H1 (cell line): ENCODE measurements at regions not wholly inside any gene's neighbourhood (a gene's known extent, or its start where the extent isn't known, plus 50 kb on each side); places are given as distances from the start of the nearest gene placed in this dataset.

Source experiments
- CTCF ChIA-PET: fragments of 300-600 bp; sonication (Branson Sonifier 250); formaldehyde crosslinking; loops from one replicate; lab custom pipeline; 2021; ENCODE audit not compliant: partially characterized antibody; lab: Charles Lee
- POLR2A ChIA-PET: fragments of 300-600 bp; sonication (Branson Sonifier 250); formaldehyde crosslinking; loops from one replicate; lab custom pipeline; 2021; ENCODE audit warnings: inconsistent platforms; ENCODE audit not compliant: partially characterized antibody; lab: Charles Lee
- DNase-seq, 2 experiments: peaks; one replicate each; pipeline versions ENCODE4 v3.0.0 to v3.0.0-alpha.2; 2010 to 2022; ENCODE audit warnings: low spot score in 2 of 2, low read depth in 1 of 2, mixed read lengths in 1 of 2
- FAIRE-seq: peaks from 2 replicates; lab custom pipeline; 2011; peaks lifted over from hg19 to GRCh38; lab: Jason Lieb, UNC
- H2AFZ ChIP-seq: 2 replicates; pipeline ENCODE4 v1.8.1; 2012; ENCODE audit warnings: low read length, inconsistent platforms
- H2AK5ac ChIP-seq: 2 replicates; pipeline ENCODE4 v1.6.1; 2013; ENCODE audit warnings: low read depth, low read length
- H2BK120ac ChIP-seq: replicated peaks from 2 replicates; pipeline ENCODE3; 2013; ENCODE audit warnings: low read depth, low read length, inconsistent platforms
- H2BK12ac ChIP-seq: 2 replicates; pipeline ENCODE4 v1.6.1; 2013; ENCODE audit warnings: low read depth, low read length
- H2BK15ac ChIP-seq: 2 replicates; pipeline ENCODE4 v1.6.1; 2013; ENCODE audit warnings: low read length
- H2BK20ac ChIP-seq: 2 replicates; pipeline ENCODE4 v1.6.1; 2013; ENCODE audit warnings: low read length
- H2BK5ac ChIP-seq: 2 replicates; pipeline ENCODE4 v1.6.1; 2013; ENCODE audit warnings: low read depth, low read length
- H3K14ac ChIP-seq: 2 replicates; pipeline ENCODE4 v1.6.1; 2013; ENCODE audit warnings: inconsistent platforms; ENCODE audit not compliant: insufficient read length
- H3K18ac ChIP-seq: 2 replicates; pipeline ENCODE4 v1.6.1; 2013; ENCODE audit warnings: low read length; ENCODE audit errors: extremely low read depth
- H3K23ac ChIP-seq: 2 replicates; pipeline ENCODE4 v1.6.1; 2013; ENCODE audit warnings: inconsistent platforms; ENCODE audit not compliant: insufficient read length
- H3K23me2 ChIP-seq: 2 replicates; pipeline ENCODE4 v1.6.1; 2013; ENCODE audit warnings: low read depth, low read length
- H3K27ac ChIP-seq: 2 replicates; pipeline ENCODE4 v1.6.1; 2011; ENCODE audit warnings: low read depth, low read length, inconsistent platforms
- H3K27me3 ChIP-seq, 4 experiments: replicated peaks in 1 of 4; 1 replicate in 1 of 4; 2 replicates in 3 of 4; pipeline versions ENCODE4 v1.6.1 to v1.8.1; 2011 to 2013; ENCODE audit warnings: low read length in 3 of 4, mild to moderate bottlenecking in 3 of 4, inconsistent platforms in 2 of 4, mixed read lengths in 2 of 4, moderate library complexity in 1 of 4; ENCODE audit not compliant: control insufficient read depth in 3 of 4, insufficient read depth in 3 of 4; ENCODE audit errors: extremely low read depth in 1 of 4
- H3K36me3 ChIP-seq, 4 experiments: 2 replicates each; pipeline versions ENCODE4 v1.6.1 to v1.8.1; 2011 to 2013; ENCODE audit warnings: mild to moderate bottlenecking in 4 of 4, low read length in 3 of 4, moderate library complexity in 2 of 4, control low read depth in 1 of 4, inconsistent platforms in 1 of 4; ENCODE audit not compliant: insufficient read depth in 4 of 4, control insufficient read depth in 2 of 4
- H3K4ac ChIP-seq: replicated peaks from 2 replicates; pipeline ENCODE3; 2013; ENCODE audit warnings: low read length, low read depth, mixed read lengths, inconsistent platforms; ENCODE audit not compliant: insufficient read length
- H3K4me1 ChIP-seq, 4 experiments: replicated peaks in 1 of 4; 1 replicate in 1 of 4; 2 replicates in 3 of 4; pipeline versions ENCODE4 v1.6.1 to v1.8.1; 2011 to 2013; ENCODE audit warnings: low read length in 3 of 4, inconsistent platforms in 2 of 4, mixed read lengths in 1 of 4; ENCODE audit not compliant: insufficient read depth in 4 of 4, control insufficient read depth in 3 of 4
- H3K4me2 ChIP-seq, 2 experiments: 2 replicates each; pipeline versions ENCODE4 v1.6.1 to v1.8.1; 2011 to 2013; ENCODE audit warnings: low read depth in 2 of 2, low read length in 2 of 2, control low read depth in 1 of 2, inconsistent platforms in 1 of 2, mild to moderate bottlenecking in 1 of 2; ENCODE audit not compliant: insufficient read depth in 1 of 2
- H3K4me3 ChIP-seq, 4 experiments: fragments of 200-600, 300-600 bp in 1 of 4; sonication (generic), shearing (Covaris generic), sonication (Bioruptor Twin) in 1 of 4; 2 replicates each; pipeline versions ENCODE4 v1.5.1 to v1.8.1; 2011 to 2016; ENCODE audit warnings: low read length in 4 of 4, low read depth in 3 of 4, control low read depth in 2 of 4, inconsistent platforms in 2 of 4, mild to moderate bottlenecking in 2 of 4, mixed read lengths in 1 of 4, moderate library complexity in 1 of 4; ENCODE audit not compliant: insufficient read depth in 2 of 4; ENCODE audit errors: extremely low read depth in 1 of 4
- H3K56ac ChIP-seq: replicated peaks from 2 replicates; pipeline ENCODE3; 2013; ENCODE audit warnings: low read depth, mild to moderate bottlenecking, mixed read lengths, low read length, inconsistent platforms; ENCODE audit not compliant: insufficient read length
- H3K79me1 ChIP-seq: 2 replicates; pipeline ENCODE4 v1.6.1; 2013; ENCODE audit warnings: low read depth, low read length, control low read depth
- H3K79me2 ChIP-seq, 2 experiments: 2 replicates each; pipeline versions ENCODE4 v1.6.1 to v1.8.1; 2012 to 2013; ENCODE audit warnings: low read length in 2 of 2, mild to moderate bottlenecking in 2 of 2, inconsistent platforms in 1 of 2; ENCODE audit not compliant: insufficient read depth in 2 of 2, control insufficient read depth in 1 of 2
- H3K9ac ChIP-seq, 4 experiments: replicated peaks in 1 of 4; 1 replicate in 1 of 4; 2 replicates in 3 of 4; pipeline versions ENCODE4 v1.6.1 to v1.8.1; 2011 to 2013; ENCODE audit warnings: low read depth in 3 of 4, low read length in 3 of 4, control low read depth in 2 of 4, mild to moderate bottlenecking in 2 of 4, moderate library complexity in 2 of 4, inconsistent platforms in 1 of 4; ENCODE audit errors: extremely low read depth in 1 of 4
- H3K9me3 ChIP-seq, 2 experiments: 2 replicates each; pipeline versions ENCODE4 v1.6.1 to v1.8.1; 2012 to 2013; ENCODE audit warnings: mild to moderate bottlenecking in 2 of 2, moderate library complexity in 2 of 2, control low read depth in 1 of 2, inconsistent platforms in 1 of 2, low read depth in 1 of 2, low read length in 1 of 2, mixed read lengths in 1 of 2; ENCODE audit not compliant: insufficient read depth in 2 of 2
- H4K20me1 ChIP-seq, 2 experiments: replicated peaks in 1 of 2; 2 replicates each; pipeline versions ENCODE3 to v1.8.1; 2011 to 2013; ENCODE audit warnings: inconsistent platforms in 2 of 2, low read length in 2 of 2, mild to moderate bottlenecking in 1 of 2; ENCODE audit not compliant: insufficient read depth in 2 of 2, control insufficient read depth in 1 of 2
- H4K5ac ChIP-seq: 2 replicates; pipeline ENCODE4 v1.6.1; 2013; ENCODE audit warnings: low read length, low read depth, mixed read lengths, inconsistent platforms; ENCODE audit not compliant: insufficient read length
- H4K8ac ChIP-seq: 2 replicates; pipeline ENCODE4 v1.8.0; 2013; ENCODE audit warnings: mild to moderate bottlenecking, moderate library complexity, low read length, inconsistent platforms; ENCODE audit not compliant: insufficient read depth; ENCODE audit errors: extremely low read depth
- H4K91ac ChIP-seq: replicated peaks from 2 replicates; pipeline ENCODE3; 2013; ENCODE audit warnings: low read length, mixed read lengths, inconsistent platforms; ENCODE audit not compliant: insufficient read length
- BCL11A ChIP-seq, 2 experiments: IDR thresholded peaks; one replicate each; pipeline ENCODE4 v1.6.1; 2011; ENCODE audit warnings: low read depth in 2 of 2, low read length in 2 of 2, mild to moderate bottlenecking in 2 of 2
- CHD1 ChIP-seq: IDR thresholded peaks from 2 replicates; pipeline ENCODE4 v1.6.1; 2012; ENCODE audit warnings: low read depth, low read length, improper control_type of control experiment
- HDAC2 ChIP-seq, 2 experiments: fragments of 300-600 bp in 1 of 2; sonication (generic) in 1 of 2; IDR thresholded peaks; 2 replicates each; pipeline ENCODE4 v1.6.1; 2011 to 2012; ENCODE audit warnings: low read depth in 2 of 2, low read length in 2 of 2, mild to moderate bottlenecking in 2 of 2, moderate library complexity in 2 of 2, borderline replicate concordance in 1 of 2, inconsistent platforms in 1 of 2
- NRF1 ChIP-seq: IDR thresholded peaks from 2 replicates; pipeline ENCODE4 v1.6.1; 2011; ENCODE audit warnings: mild to moderate bottlenecking, low read depth, low read length, improper control_type of control experiment
- PHF8 ChIP-seq: fragments of 200-600 bp; sonication (generic); conservative IDR thresholded peaks from 2 replicates; pipeline ENCODE4 v1.7.1; 2012; ENCODE audit warnings: low read depth, mild to moderate bottlenecking, inconsistent platforms, low read length, moderate library complexity
- SUZ12 ChIP-seq: fragments of 200-600 bp; sonication (generic); IDR thresholded peaks from 2 replicates; pipeline ENCODE4 v1.6.1; 2012; ENCODE audit warnings: mild to moderate bottlenecking, inconsistent platforms, low read length, moderate library complexity, mixed read lengths
- WGBS, 2 experiments: shearing (Covaris generic) in 1 of 2; methylation state at CpG; one replicate each; pipeline versions ENCODE4 v1.1.6 to v1.1.7; 2013 to 2015; ENCODE audit warnings: low lambda C conversion rate in 2 of 2, mixed read lengths in 2 of 2, inconsistent platforms in 1 of 2, low coverage in 1 of 2, missing lambda C conversion rate in 1 of 2; ENCODE audit not compliant: insufficient replicate concordance in 2 of 2, insufficient coverage in 1 of 2, insufficient read length in 1 of 2; ENCODE audit errors: extremely low coverage in 1 of 2, missing lambda C conversion rate in 1 of 2; 5-methylcytosine and 5-hydroxymethylcytosine counted together

- FAIRE-seq: no peak
- Histone ChIP-seq H2BK12ac (no peak overlapping the region), H3K27ac (no peak overlapping the region), H2BK15ac (no peak overlapping the region), H3K4me3 (no peak overlapping the region), H2BK5ac (no peak overlapping the region), H2BK120ac (no peak overlapping the region), H4K8ac (no peak overlapping the region), H3K79me1 (no peaks in the 10 kb centered on the region), H3K4ac (no peak overlapping the region), H3K79me2 (no peaks in the 10 kb centered on the region), H3K9me3 (0 out of 4 replicates have a peak, but pooled peaks cover 0 to 2% of the 10 kb centered on the region in 2 experiments), H2AK5ac (no peak overlapping the region), H4K5ac (no peak overlapping the region), H3K18ac (no peak overlapping the region), H3K36me3 (no peaks in the 10 kb centered on the region), H2BK20ac (no peak overlapping the region), H3K4me1 (no peaks in the 10 kb centered on the region), H3K23ac (no peak overlapping the region), H3K23me2 (no peaks in the 10 kb centered on the region), H3K14ac (no peak overlapping the region), H3K9ac (no peak overlapping the region), H4K91ac (no peak overlapping the region), H3K56ac (no peak overlapping the region), H4K20me1 (no peaks in the 10 kb centered on the region), H3K4me2 (no peak overlapping the region), H2AFZ (0 out of 2 replicates have a peak overlapping the region, but pooled peaks have one; percentile 33), H3K27me3 (no peaks in the 10 kb centered on the region)
- ChIA-PET CTCF (no interaction called here), POLR2A (no interaction called here)
- no peak for DNase-seq
- no peak for TF ChIP-seq PHF8
- TF ChIP-seq BCL11A (IDR thresholded peaks at IDR 0.05; ENCODE audit: low read depth in 2 of 2, low read length in 2 of 2): no peak
- no peak for TF ChIP-seq SUZ12
- no peak for TF ChIP-seq CHD1
- TF ChIP-seq HDAC2 (IDR thresholded peaks at IDR 0.05; ENCODE audit: borderline replicate concordance in 1 of 2, low read depth in 2 of 2, low read length in 2 of 2): no peak
- no peak for TF ChIP-seq NRF1
- WGBS, 2 experiments: 77% methylated on average over 10 of the region's 10 CpGs; no CpG with 5 or more reads in 1 of the 2 experiments
Observed at GRCh38 chr1:177872308-177872900, 97.5 kb downstream of the SEC16B start.
